KMS-11 (cell line): ENCODE measurements at regions not wholly inside any gene's neighbourhood (a gene's known extent, or its start where the extent isn't known, plus 50 kb on each side); places are given as distances from the start of the nearest gene placed in this dataset.

Experiments
- H2AFZ ChIP-seq: fragments of 200-600 bp; sonication (generic); 2 replicates; pipeline ENCODE4 v1.6.1; 2016; ENCODE audit warnings: antibody characterized with exemption, mixed run types, low read depth
- H3K27ac ChIP-seq: fragments of 200-600 bp; sonication (generic); 2 replicates; pipeline ENCODE4 v1.6.1; 2016; ENCODE audit warnings: mild to moderate bottlenecking, mixed run types
- H3K27me3 ChIP-seq: fragments of 200-600 bp; sonication (generic); 2 replicates; pipeline ENCODE4 v1.6.1; 2017; ENCODE audit warnings: mild to moderate bottlenecking, low read depth, mixed run types, moderate library complexity; ENCODE audit not compliant: insufficient read depth
- H3K36me3 ChIP-seq: fragments of 200-600 bp; sonication (generic); 2 replicates; pipeline ENCODE4 v1.6.1; 2017; ENCODE audit warnings: mild to moderate bottlenecking, mixed run types; ENCODE audit not compliant: insufficient read depth
- H3K4me1 ChIP-seq: fragments of 200-600 bp; sonication (generic); 2 replicates; pipeline ENCODE4 v1.6.1; 2016; ENCODE audit warnings: mild to moderate bottlenecking, low read depth, mixed run types; ENCODE audit not compliant: poor library complexity, severe bottlenecking
- H3K4me2 ChIP-seq: fragments of 200-600 bp; sonication (generic); 2 replicates; pipeline ENCODE4 v1.7.0; 2016; ENCODE audit warnings: mild to moderate bottlenecking, mixed run types
- H3K4me3 ChIP-seq: fragments of 200-600 bp; sonication (generic); IDR thresholded peaks from 2 replicates; pipeline ENCODE4 v1.6.1; 2017; ENCODE audit warnings: low read depth, low read length, mixed read lengths; ENCODE audit not compliant: insufficient read depth
- H3K79me2 ChIP-seq: fragments of 200-600 bp; sonication (generic); 2 replicates; pipeline ENCODE4 v1.6.1; 2016; ENCODE audit warnings: low read depth, mixed run types; ENCODE audit not compliant: insufficient read depth
- H3K9ac ChIP-seq: fragments of 200-600 bp; sonication (generic); 2 replicates; pipeline ENCODE4 v1.6.1; 2016; ENCODE audit warnings: mild to moderate bottlenecking, mixed run types
- H4K20me1 ChIP-seq: fragments of 200-600 bp; sonication (generic); 2 replicates; pipeline ENCODE4 v1.6.1; 2016; ENCODE audit warnings: mild to moderate bottlenecking, mixed run types; ENCODE audit not compliant: insufficient read depth
- TF ChIP-seq, protein P1 (sequence below): fragments of 200-600 bp; sonication (generic); conservative IDR thresholded peaks from 2 replicates; pipeline ENCODE4 v1.6.1; 2017; ENCODE audit warnings: low read depth, mild to moderate bottlenecking, antibody characterized with exemption, low read length, moderate library complexity, mixed read lengths

DNA sequence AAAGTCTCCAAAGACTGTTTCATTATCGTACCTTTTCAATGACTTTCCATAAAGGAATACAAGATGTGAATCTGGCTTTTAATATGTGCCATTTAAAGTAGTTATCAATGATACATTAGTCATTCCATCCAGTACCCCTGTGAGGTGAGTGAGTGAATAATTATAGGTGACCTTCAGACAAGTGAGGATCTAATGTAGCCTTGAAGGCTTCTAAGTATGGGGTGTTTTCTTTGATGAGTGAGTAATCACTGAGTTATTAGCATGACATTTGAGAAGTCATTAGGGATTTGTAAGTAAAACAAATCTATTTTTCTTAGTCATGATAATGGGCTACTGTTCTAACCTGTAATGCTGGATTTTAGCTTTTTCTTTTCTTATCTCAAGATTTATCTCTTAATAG lies 831.4 kb downstream of the ADGRL2 start:
- Histone ChIP-seq H2AFZ (no peak overlapping the region), H3K36me3 (no peaks in the 10 kb centered on the region), H4K20me1 (no peaks in the 10 kb centered on the region), H3K4me1 (no peaks in the 10 kb centered on the region), H3K79me2 (no peaks in the 10 kb centered on the region), H3K4me2 (no peak overlapping the region), H3K27me3 (no peaks in the 10 kb centered on the region), H3K4me3 (no peak overlapping the region), H3K27ac (no peak overlapping the region), H3K9ac (no peak overlapping the region)
- TF ChIP-seq, protein P1, sequence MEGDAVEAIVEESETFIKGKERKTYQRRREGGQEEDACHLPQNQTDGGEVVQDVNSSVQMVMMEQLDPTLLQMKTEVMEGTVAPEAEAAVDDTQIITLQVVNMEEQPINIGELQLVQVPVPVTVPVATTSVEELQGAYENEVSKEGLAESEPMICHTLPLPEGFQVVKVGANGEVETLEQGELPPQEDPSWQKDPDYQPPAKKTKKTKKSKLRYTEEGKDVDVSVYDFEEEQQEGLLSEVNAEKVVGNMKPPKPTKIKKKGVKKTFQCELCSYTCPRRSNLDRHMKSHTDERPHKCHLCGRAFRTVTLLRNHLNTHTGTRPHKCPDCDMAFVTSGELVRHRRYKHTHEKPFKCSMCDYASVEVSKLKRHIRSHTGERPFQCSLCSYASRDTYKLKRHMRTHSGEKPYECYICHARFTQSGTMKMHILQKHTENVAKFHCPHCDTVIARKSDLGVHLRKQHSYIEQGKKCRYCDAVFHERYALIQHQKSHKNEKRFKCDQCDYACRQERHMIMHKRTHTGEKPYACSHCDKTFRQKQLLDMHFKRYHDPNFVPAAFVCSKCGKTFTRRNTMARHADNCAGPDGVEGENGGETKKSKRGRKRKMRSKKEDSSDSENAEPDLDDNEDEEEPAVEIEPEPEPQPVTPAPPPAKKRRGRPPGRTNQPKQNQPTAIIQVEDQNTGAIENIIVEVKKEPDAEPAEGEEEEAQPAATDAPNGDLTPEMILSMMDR: no peak

DNA sequence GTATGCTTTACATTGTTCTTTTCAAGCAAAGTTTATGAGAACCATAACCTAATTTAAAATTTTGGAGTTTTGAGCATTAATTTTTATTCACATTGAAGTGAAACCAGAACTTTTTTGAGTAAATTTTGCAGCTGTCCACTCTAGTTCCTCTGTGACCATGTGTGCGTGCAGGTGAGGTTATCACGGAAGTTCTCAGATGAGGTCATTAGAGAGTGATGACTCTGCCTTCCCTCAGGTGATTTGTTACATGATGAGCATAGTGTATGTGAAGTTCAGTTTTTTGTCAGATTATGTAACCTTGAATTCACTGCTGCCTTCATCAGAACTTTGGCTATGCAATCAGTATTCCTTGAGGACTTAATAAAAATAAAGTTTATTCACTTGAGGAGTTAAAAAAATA lies 828.2 kb downstream of the ADGRL2 start:
- TF ChIP-seq, protein P1: no peak
- no peaks in the 10 kb centered on the region for H3K36me3 ChIP-seq
- H4K20me1 ChIP-seq: no peaks in the 10 kb centered on the region
- no peak overlapping the region for H3K27ac ChIP-seq
- H2AFZ ChIP-seq: no peak overlapping the region
- no peaks in the 10 kb centered on the region for H3K79me2 ChIP-seq
- H3K4me2 ChIP-seq: no peak overlapping the region
- H3K27me3 ChIP-seq: no peaks in the 10 kb centered on the region
- H3K9ac ChIP-seq: no peak overlapping the region
- H3K4me1 ChIP-seq: no peaks in the 10 kb centered on the region
- no peak overlapping the region for H3K4me3 ChIP-seq

DNA sequence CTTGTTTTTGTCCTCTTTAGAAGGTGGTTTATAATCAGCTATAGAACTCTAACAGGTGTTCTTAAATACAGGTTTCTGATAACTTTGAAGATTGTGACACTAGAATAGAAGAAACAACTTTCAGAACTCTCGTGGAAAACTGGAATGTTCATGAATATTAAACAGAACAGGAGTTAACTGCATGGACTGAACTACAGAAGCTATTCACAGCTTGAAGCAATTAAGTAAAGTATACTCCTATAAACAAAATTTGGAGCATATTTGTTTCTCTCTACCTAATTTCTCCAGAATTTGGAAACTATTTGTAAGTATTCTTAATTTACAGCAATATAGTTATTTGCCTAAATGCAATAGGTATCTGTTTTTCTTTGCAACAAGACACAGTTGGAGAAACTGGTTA lies 824.8 kb downstream of the ADGRL2 start:
- H3K79me2 ChIP-seq: no peaks in the 10 kb centered on the region
- H4K20me1 ChIP-seq: no peaks in the 10 kb centered on the region
- no peak overlapping the region for H3K4me3 ChIP-seq
- no peaks in the 10 kb centered on the region for H3K4me1 ChIP-seq
- H3K27me3 ChIP-seq: no peaks in the 10 kb centered on the region
- no peak overlapping the region for H3K4me2 ChIP-seq
- no peaks in the 10 kb centered on the region for H3K36me3 ChIP-seq
- TF ChIP-seq, protein P1: no peak
- H3K27ac ChIP-seq: no peak overlapping the region
- no peak overlapping the region for H2AFZ ChIP-seq
- H3K9ac ChIP-seq: no peak overlapping the region

DNA sequence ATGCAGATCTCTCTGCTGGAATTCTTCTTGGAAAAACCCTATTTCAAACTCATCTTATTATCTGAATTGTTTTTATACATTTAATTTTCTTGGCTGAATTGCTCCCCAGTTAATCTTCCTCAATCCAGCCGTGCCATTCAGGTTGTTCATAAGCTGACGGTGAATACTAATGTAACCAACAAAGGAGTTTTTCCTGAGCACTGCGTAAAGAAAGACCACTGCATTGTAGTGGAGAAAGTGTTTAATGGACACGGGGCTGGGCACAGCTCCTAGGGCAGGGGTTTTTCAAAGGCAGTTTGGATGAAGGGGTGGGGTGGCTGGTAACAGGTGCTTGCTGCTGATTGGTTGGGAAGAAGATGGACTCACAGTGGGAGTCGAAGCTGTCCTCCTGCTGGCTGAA lies 820.3 kb downstream of the ADGRL2 start:
- Histone ChIP-seq H3K9ac (no peak overlapping the region), H3K4me3 (no peak overlapping the region), H3K79me2 (no peaks in the 10 kb centered on the region), H3K27me3 (no peaks in the 10 kb centered on the region), H3K36me3 (no peaks in the 10 kb centered on the region), H3K4me1 (no peaks in the 10 kb centered on the region), H4K20me1 (no peaks in the 10 kb centered on the region), H3K4me2 (no peak overlapping the region), H3K27ac (no peak overlapping the region), H2AFZ (no peak overlapping the region)
- TF ChIP-seq, protein P1: no peak

DNA sequence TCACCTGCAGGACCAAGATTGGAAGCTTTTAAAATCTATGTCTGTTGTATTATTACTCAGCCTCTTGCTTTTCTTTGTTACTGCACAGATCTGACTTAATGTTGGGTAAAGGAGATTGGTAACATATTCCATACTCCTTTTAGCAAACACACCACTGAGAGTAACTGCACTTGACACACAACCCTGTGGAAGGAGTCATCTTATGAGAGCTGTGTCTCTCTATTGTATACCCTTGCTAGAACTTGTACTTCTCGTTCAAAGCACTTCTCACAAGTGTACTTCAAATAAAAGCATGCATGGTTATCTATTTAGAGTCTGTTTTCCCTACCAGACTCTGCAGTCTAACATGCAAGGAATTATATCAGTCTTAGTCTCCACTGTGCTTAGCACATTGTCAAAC lies 813.4 kb downstream of the ADGRL2 start:
- TF ChIP-seq, protein P1: no peak
- H3K79me2 ChIP-seq: no peaks in the 10 kb centered on the region

More for the DNA sequence above, 813.4 kb downstream of the ADGRL2 start:
- no peaks in the 10 kb centered on the region for H4K20me1 ChIP-seq
- no peak overlapping the region for H3K4me3 ChIP-seq
- H3K4me1 ChIP-seq: no peaks in the 10 kb centered on the region
- no peak overlapping the region for H3K9ac ChIP-seq
- no peaks in the 10 kb centered on the region for H3K27me3 ChIP-seq
- H3K4me2 ChIP-seq: no peak overlapping the region
- no peak overlapping the region for H3K27ac ChIP-seq
- no peaks in the 10 kb centered on the region for H3K36me3 ChIP-seq
- H2AFZ ChIP-seq: no peak overlapping the region
